Activated CD4-positive, alpha-beta memory T cell treated with anti-CD3 and anti-CD28 coated beads, Interleukin-2, amount 10 ng/mL, durations not matched to agents 7 days and 5 days (primary cell): ENCODE measurements at regions not wholly inside any gene's neighbourhood (a gene's known extent, or its start where the extent isn't known, plus 50 kb on each side); places are given as distances from the start of the nearest gene placed in this dataset.
"Not testable (repeated sequence)": the region's sequence is repeated elsewhere in the genome, so short reads cannot be mapped to it uniquely, and the experiment has no call there.

ENCODE experiments used
- CTCF ChIA-PET: fragments of 350-600 bp; sonication (Branson Sonifier 250); formaldehyde crosslinking; loops from one replicate; lab custom pipeline; 2021; ENCODE audit warnings: antibody characterized with exemption, inconsistent platforms; lab: Charles Lee
- POLR2A ChIA-PET: fragments of 350-600 bp; sonication (Branson Sonifier 250); formaldehyde crosslinking; loops from one replicate; lab custom pipeline; 2021; ENCODE audit warnings: antibody characterized with exemption; lab: Charles Lee
- DNase-seq: peaks from one replicate; pipeline ENCODE4 v3.0.0-alpha.2; 2020
- H3K27ac Mint-ChIP-seq: one replicate; pipeline ENCODE4 v1.8.0; 2021; ENCODE audit warnings: mild to moderate bottlenecking, mixed read lengths
- H3K27me3 Mint-ChIP-seq: one replicate; pipeline ENCODE4 v1.8.0; 2021; ENCODE audit warnings: mixed read lengths
- H3K36me3 Mint-ChIP-seq: one replicate; pipeline ENCODE4 v1.8.0; 2021; ENCODE audit warnings: low read depth, mixed read lengths
- H3K4me1 Mint-ChIP-seq: one replicate; pipeline ENCODE4 v1.8.0; 2021; ENCODE audit warnings: mixed read lengths
- H3K4me3 Mint-ChIP-seq: one replicate; pipeline ENCODE4 v1.8.0; 2021; ENCODE audit warnings: mild to moderate bottlenecking, mixed read lengths
- H3K9me3 Mint-ChIP-seq: one replicate; pipeline ENCODE4 v1.8.0; 2021; ENCODE audit warnings: mixed read lengths

DNA sequence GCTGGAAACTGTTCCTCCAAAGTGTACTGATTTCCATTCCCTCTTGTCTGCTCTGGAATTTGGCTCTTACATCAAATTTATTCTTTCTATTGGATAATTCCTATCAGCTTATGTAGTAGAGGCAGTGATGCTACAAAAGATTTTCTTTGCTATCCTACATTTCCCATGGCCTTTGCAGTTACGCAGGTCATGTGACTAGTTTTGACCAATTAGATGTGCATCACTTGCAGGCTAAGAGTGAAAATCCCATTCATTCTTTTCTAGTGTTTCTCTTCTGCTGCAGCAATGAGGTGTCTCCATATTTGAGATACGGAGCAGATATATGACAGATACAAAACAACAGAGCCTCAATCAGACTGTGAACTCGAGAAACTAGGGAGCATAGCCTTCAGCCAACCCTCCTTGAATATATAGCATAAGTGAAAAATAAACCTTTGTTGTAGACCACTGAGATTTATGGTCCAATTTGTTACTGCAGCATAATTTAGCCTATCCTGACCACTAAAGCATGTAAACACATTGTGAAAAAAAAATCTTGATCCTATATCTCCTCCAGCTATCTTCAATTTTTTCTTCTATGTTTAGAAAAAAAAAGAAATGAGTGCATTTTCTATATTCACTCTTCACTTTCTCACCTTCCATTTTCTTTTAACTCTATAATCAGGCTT is 102.0 kb downstream of the HNMT start:
- no peak overlapping the region for H3K27ac Mint-ChIP-seq
- H3K36me3 Mint-ChIP-seq: no peaks in the 10 kb centered on the region
- no peak for DNase-seq
- H3K4me1 Mint-ChIP-seq: no peaks in the 10 kb centered on the region
- H3K4me3 Mint-ChIP-seq: no peak overlapping the region
- CTCF ChIA-PET: no interaction called here
- H3K27me3 Mint-ChIP-seq: no peaks in the 10 kb centered on the region
- no peaks in the 10 kb centered on the region for H3K9me3 Mint-ChIP-seq
- POLR2A ChIA-PET: no interaction called here

GRCh38 chr2:138066841-138067240 is 102.6 kb downstream of the HNMT start:
- no peak overlapping the region for H3K4me3 Mint-ChIP-seq
- no peak for DNase-seq
- no peak overlapping the region for H3K27ac Mint-ChIP-seq
- no peaks in the 10 kb centered on the region for H3K27me3 Mint-ChIP-seq
- ChIA-PET POLR2A (no interaction called here), CTCF (no interaction called here)
- no peaks in the 10 kb centered on the region for H3K9me3 Mint-ChIP-seq
- H3K4me1 Mint-ChIP-seq: no peaks in the 10 kb centered on the region
- no peaks in the 10 kb centered on the region for H3K36me3 Mint-ChIP-seq

GRCh38 chr2:138068669-138069068 is 104.4 kb downstream of the HNMT start:
- CTCF ChIA-PET, H3K27ac Mint-ChIP-seq: not testable (repeated sequence)

GRCh38 chr2:138071042-138071719 is 106.9 kb downstream of the HNMT start:
- H3K9me3 Mint-ChIP-seq, H3K4me1 Mint-ChIP-seq, H3K27ac Mint-ChIP-seq, POLR2A ChIA-PET, CTCF ChIA-PET, H3K4me3 Mint-ChIP-seq, H3K27me3 Mint-ChIP-seq, DNase-seq, H3K36me3 Mint-ChIP-seq: not testable (repeated sequence)

More at GRCh38 chr2:138068669-138069068, 104.4 kb downstream of the HNMT start:
- H3K9me3 Mint-ChIP-seq, H3K4me1 Mint-ChIP-seq, DNase-seq, H3K4me3 Mint-ChIP-seq, H3K27me3 Mint-ChIP-seq, POLR2A ChIA-PET, H3K36me3 Mint-ChIP-seq: not testable (repeated sequence)

DNA sequence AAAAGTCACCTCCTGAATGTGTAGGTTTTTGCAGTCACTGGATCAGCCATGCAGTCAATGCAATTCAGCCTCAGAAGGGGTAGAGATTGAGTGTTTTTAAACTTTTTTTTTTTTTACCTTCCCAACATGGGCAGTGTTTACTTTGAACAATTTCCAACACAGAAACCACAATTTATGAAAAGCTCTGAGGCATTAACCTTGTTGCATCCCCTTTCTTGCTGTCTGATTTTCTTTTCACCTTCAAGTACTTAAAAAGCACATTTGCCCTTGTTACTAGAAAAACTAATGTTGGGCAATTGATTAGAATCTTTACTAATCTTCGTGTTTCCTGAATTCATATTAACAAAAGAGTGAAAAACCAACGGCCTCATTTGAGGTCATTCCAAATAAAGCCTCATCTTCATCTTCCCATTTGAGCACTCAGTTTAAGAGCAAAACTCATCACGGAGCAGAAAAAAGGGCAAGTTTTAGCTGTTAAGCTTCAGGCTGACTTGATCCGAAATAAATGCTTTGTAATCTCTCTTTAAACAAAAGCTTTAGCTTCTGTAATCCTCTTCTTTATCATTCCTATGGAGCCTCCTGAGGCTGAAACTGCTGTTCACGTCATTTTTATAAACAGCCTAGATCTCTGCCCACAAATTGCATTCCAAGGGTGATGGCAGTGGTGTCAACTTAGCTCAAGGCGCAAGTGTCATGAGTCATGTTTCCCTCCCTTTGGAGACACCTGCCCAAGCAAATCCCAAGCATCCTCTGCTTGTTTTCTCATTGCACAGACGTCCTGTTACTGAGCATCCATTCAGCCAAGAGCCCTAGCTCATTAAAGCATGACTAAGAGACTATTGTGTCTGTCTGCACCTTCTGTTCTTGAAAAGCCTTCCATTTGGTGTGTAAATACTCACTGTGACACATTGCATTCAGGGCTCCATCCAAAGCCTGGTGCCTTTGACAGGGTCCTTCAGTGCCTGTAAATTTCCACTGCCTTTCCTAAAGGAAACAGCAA is 107.7 kb downstream of the HNMT start:
- Mint-ChIP-seq H3K36me3 (no peaks in the 10 kb centered on the region), H3K4me3 (no peak overlapping the region), H3K4me1 (no peaks in the 10 kb centered on the region), H3K27ac (no peak overlapping the region), H3K9me3 (no peaks in the 10 kb centered on the region), H3K27me3 (no peaks in the 10 kb centered on the region)
- CTCF ChIA-PET: no interaction called here
- no peak for DNase-seq
- POLR2A ChIA-PET: no interaction called here

DNA sequence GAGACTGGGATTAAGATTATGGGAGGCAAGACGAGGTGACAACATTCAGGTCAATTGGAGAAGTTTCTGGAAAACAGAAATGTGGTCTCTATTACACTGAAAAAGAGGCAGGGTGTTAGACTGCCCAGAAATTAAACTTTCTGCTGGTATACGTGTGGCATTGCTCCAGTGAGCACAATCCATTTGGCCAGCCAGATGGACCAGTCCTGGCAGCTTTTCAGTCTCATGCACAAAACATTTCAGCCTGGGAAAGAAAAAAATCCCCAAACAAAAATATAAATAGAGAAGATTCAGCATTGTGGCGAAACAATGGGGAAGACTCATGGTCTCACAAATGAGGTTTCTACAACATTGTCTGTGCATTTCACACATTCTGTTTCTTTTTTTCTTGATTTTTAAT is 113.9 kb downstream of the HNMT start:
- ChIA-PET POLR2A (no interaction called here), CTCF (no interaction called here)
- no peaks in the 10 kb centered on the region for H3K9me3 Mint-ChIP-seq
- no peaks in the 10 kb centered on the region for H3K36me3 Mint-ChIP-seq
- H3K4me3 Mint-ChIP-seq: no peak overlapping the region
- no peaks in the 10 kb centered on the region for H3K27me3 Mint-ChIP-seq
- H3K27ac Mint-ChIP-seq: no peak overlapping the region
- no peak for DNase-seq
- no peaks in the 10 kb centered on the region for H3K4me1 Mint-ChIP-seq

GRCh38 chr2:138079976-138080375 is 115.7 kb downstream of the HNMT start:
- Mint-ChIP-seq H3K36me3 (no peaks in the 10 kb centered on the region), H3K4me1 (no peaks in the 10 kb centered on the region), H3K9me3 (no peaks in the 10 kb centered on the region), H3K4me3 (no peak overlapping the region), H3K27me3 (no peaks in the 10 kb centered on the region), H3K27ac (no peak overlapping the region)
- POLR2A ChIA-PET: no interaction called here
- CTCF ChIA-PET: no interaction called here
- no peak for DNase-seq

- ChIA-PET POLR2A (no interaction called here), CTCF (no interaction called here)
- H3K4me3 Mint-ChIP-seq: no peak overlapping the region
- no peak for DNase-seq
- H3K36me3 Mint-ChIP-seq: no peaks in the 10 kb centered on the region
- H3K4me1 Mint-ChIP-seq: no peaks in the 10 kb centered on the region
- no peaks in the 10 kb centered on the region for H3K9me3 Mint-ChIP-seq
- no peaks in the 10 kb centered on the region for H3K27me3 Mint-ChIP-seq
- H3K27ac Mint-ChIP-seq: no peak overlapping the region
Observed at GRCh38 chr2:138081225-138082073, 117.2 kb downstream of the HNMT start.

GRCh38 chr2:138084206-138084605 is 119.9 kb downstream of the HNMT start:
- Mint-ChIP-seq H3K4me3 (no peak overlapping the region), H3K27ac (no peak overlapping the region), H3K36me3 (no peaks in the 10 kb centered on the region), H3K9me3 (peaks cover 2% of the 10 kb centered on the region), H3K27me3 (no peaks in the 10 kb centered on the region), H3K4me1 (no peaks in the 10 kb centered on the region)
- ChIA-PET CTCF (interaction anchor here (0.6 kb wide), 1 partner anchor 54 kb away, joined by 3 read pairs; no protein-coding TSS in a partner anchor), POLR2A (no interaction called here)
- no peak for DNase-seq

DNA sequence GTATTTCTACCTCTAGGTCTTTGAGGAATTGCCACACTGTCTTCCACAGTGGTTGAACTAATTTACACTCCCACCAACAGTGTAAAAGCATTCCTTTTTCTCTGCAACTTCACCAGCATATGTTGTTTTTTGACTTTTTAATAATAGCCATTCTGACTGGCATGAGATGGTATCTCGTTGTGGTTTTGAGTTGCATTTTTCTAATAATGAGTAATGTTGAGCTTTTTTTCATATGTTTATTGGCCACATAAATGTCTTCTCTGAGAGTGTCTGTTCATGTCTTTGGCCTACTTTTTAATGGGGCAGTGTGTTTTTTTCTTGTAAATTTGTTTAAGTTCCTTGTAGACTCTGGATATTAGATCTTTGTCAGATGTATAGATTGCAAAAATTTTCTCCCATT is 121.2 kb downstream of the HNMT start:
- CTCF ChIA-PET, H3K27ac Mint-ChIP-seq, POLR2A ChIA-PET, H3K36me3 Mint-ChIP-seq, H3K4me3 Mint-ChIP-seq, H3K9me3 Mint-ChIP-seq, H3K4me1 Mint-ChIP-seq, DNase-seq, H3K27me3 Mint-ChIP-seq: not testable (repeated sequence)

GRCh38 chr2:138086576-138086975 is 122.3 kb downstream of the HNMT start:
- Mint-ChIP-seq H3K4me1 (no peaks in the 10 kb centered on the region), H3K4me3 (no peak overlapping the region), H3K27me3 (no peaks in the 10 kb centered on the region), H3K27ac (no peak overlapping the region), H3K36me3 (no peaks in the 10 kb centered on the region), H3K9me3 (peaks cover 2% of the 10 kb centered on the region)
- no peak for DNase-seq
- ChIA-PET CTCF (no interaction called here), POLR2A (no interaction called here)

DNA sequence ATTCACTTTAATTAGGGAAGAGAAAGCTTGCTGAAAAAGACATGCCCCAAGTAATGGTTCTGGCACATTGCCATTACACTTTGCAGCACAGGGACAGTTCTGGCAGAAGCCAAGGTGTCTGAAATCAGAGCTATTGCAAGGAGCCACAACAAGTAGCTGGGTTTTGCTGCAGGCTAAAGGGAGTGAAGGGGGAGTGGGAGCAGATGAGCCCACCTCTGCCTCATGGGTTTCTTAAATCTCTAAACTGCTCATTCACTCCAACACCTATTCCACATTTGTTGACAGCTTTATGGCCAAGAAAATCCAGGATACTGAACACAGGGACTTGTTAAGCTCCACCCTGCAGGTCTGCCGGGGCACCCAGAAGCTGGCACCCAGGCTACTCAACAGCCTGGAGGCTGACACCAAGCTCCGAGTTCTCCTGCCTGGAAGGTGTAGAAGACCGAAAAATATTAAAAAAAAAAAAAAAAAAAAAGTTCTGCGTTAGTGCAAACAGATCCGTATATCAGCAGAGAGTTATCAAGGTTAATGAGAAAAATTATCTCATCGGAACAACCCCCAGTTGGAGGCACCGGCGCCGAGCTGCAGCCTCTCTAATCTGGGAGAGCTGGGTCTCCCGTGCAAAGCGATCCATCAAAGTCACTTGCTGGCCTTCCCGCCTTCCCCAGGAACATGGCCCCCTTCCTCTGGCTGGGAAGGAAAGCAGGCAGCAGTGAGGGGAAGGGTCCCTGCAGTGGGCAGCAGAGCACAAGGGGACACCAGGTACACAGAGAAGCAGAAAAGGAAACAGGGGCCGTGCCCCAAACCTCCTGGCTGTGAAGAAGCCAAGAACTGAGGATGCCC is 123.7 kb downstream of the HNMT start:
- Mint-ChIP-seq H3K9me3 (peaks cover 2% of the 10 kb centered on the region), H3K27me3 (no peaks in the 10 kb centered on the region), H3K27ac (no peak overlapping the region), H3K36me3 (no peaks in the 10 kb centered on the region), H3K4me3 (no peak overlapping the region), H3K4me1 (no peaks in the 10 kb centered on the region)
- POLR2A ChIA-PET: no interaction called here
- CTCF ChIA-PET: interaction anchor here (0.6 kb wide), 1 partner anchor 147 kb away, joined by 3 read pairs; no protein-coding TSS in a partner anchor
- no peak for DNase-seq
